ENCODE measurements at regions not wholly inside any gene's neighbourhood (a gene's known extent, or its start where the extent isn't known, plus 50 kb on each side); places are given as distances from the start of the nearest gene placed in this dataset.

GRCh38 chr3:118793176-118793575 is 241.5 kb downstream of the IGSF11 start:
- TF ChIP-seq CTCF (IDR thresholded peaks at IDR 0.05; ENCODE audit: low read length) (no peak), EZH2 (optimal IDR thresholded peaks at IDR 0.05; ENCODE audit: low read depth, low read length) (no peak), EZH2phosphoT487 (IDR thresholded peaks at IDR 0.05; ENCODE audit: low read length) (no peak)
- Histone ChIP-seq H2AFZ (ENCODE audit: low read length) (no peak overlapping the region), H3K36me3 (replicated peaks; ENCODE audit: insufficient read depth, low read length) (no peaks in the 10 kb centered on the region), H3K9ac (ENCODE audit: low read length) (no peak overlapping the region), H3K27ac (ENCODE audit: low read length) (no peak overlapping the region), H3K9me3 (replicated peaks; ENCODE audit: insufficient read depth, low read length) (no peaks in the 10 kb centered on the region), H3K4me2 (ENCODE audit: low read depth, low read length) (no peak overlapping the region), H3K27me3 (replicated peaks; ENCODE audit: insufficient read depth, low read length) (no peaks in the 10 kb centered on the region), H3K4me1 (ENCODE audit: low read length) (no peaks in the 10 kb centered on the region), H3K9me2 (replicated peaks; ENCODE audit: insufficient read depth, low read length) (no peaks in the 10 kb centered on the region), H3K79me2 (ENCODE audit: low read length) (no peaks in the 10 kb centered on the region), H4K20me1 (ENCODE audit: insufficient read depth, low read length) (no peaks in the 10 kb centered on the region), H3K4me3 (ENCODE audit: low read length) (no peak overlapping the region), H3F3A (ENCODE audit: insufficient read depth, low read length) (no peaks in the 10 kb centered on the region)
- no peak for DNase-seq

DNA sequence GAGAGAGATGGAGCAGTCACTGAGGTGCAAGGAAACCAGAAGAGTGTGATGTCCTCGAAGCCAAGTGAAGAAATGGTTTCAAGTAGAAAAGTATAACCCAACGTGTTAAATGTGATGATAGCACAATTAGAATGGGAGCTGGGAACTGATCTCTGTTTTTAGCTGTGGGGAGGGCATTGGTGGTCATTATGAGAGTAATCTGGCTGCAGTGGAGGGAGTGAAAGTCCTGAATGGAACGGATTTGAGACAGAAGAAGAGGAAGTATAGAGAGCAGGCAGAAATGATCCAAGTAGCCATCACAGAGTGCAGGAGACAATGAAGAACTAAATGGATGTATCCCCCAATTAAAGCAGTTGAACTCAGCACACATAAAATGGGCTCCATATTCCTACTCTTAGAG is 235.3 kb downstream of the IGSF11 start:
- DNase-seq = no peak
- H4K20me1 ChIP-seq (ENCODE audit: insufficient read depth, low read length) = no peaks in the 10 kb centered on the region
- H3K79me2 ChIP-seq (ENCODE audit: low read length) = no peaks in the 10 kb centered on the region
- no peaks in the 10 kb centered on the region for H3K4me1 ChIP-seq (ENCODE audit: low read length)
- H3K27ac ChIP-seq (ENCODE audit: low read length) = no peak overlapping the region
- no peaks in the 10 kb centered on the region for H3K9me2 ChIP-seq (replicated peaks; ENCODE audit: insufficient read depth, low read length)
- H3K27me3 ChIP-seq (replicated peaks; ENCODE audit: insufficient read depth, low read length) = no peaks in the 10 kb centered on the region
- H3K4me2 ChIP-seq (ENCODE audit: low read depth, low read length) = no peak overlapping the region
- H3K9ac ChIP-seq (ENCODE audit: low read length) = no peak overlapping the region
- no peak overlapping the region for H2AFZ ChIP-seq (ENCODE audit: low read length)
- no peaks in the 10 kb centered on the region for H3K9me3 ChIP-seq (replicated peaks; ENCODE audit: insufficient read depth, low read length)
- TF ChIP-seq CTCF (IDR thresholded peaks at IDR 0.05; ENCODE audit: low read length) (no peak), EZH2 (optimal IDR thresholded peaks at IDR 0.05; ENCODE audit: low read depth, low read length) (no peak), EZH2phosphoT487 (IDR thresholded peaks at IDR 0.05; ENCODE audit: low read length) (no peak)
- no peaks in the 10 kb centered on the region for H3F3A ChIP-seq (ENCODE audit: insufficient read depth, low read length)
- H3K4me3 ChIP-seq (ENCODE audit: low read length) = no peak overlapping the region
- H3K36me3 ChIP-seq (replicated peaks; ENCODE audit: insufficient read depth, low read length) = no peaks in the 10 kb centered on the region

DNA sequence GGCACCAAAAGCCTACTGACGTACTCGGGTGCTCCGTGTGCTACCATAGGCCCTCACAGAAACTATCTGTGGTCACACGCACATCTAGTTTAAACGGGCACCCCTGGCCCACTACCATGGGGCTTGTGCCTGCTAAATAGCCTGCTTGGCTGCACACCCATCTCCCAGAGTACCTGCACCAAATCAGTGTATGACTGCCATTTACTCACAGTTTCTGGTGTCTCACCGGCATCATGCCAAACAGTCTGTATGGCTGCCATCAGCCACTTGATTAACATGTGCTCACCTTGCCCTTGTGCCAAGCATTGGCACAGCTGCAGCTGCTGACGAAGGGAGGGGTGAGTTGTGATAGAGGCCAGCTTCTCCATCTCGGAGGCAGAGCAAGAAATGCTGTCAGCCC is 232.7 kb downstream of the IGSF11 start:
- Histone ChIP-seq H3K9me3 (replicated peaks; ENCODE audit: insufficient read depth, low read length) (no peaks in the 10 kb centered on the region), H3K79me2 (ENCODE audit: low read length) (no peaks in the 10 kb centered on the region), H3K36me3 (replicated peaks; ENCODE audit: insufficient read depth, low read length) (no peaks in the 10 kb centered on the region), H4K20me1 (ENCODE audit: insufficient read depth, low read length) (no peaks in the 10 kb centered on the region), H3K9ac (ENCODE audit: low read length) (no peak overlapping the region), H3F3A (ENCODE audit: insufficient read depth, low read length) (no peaks in the 10 kb centered on the region), H3K27me3 (replicated peaks; ENCODE audit: insufficient read depth, low read length) (no peaks in the 10 kb centered on the region), H3K4me1 (ENCODE audit: low read length) (no peaks in the 10 kb centered on the region), H3K4me3 (ENCODE audit: low read length) (no peak overlapping the region), H3K9me2 (replicated peaks; ENCODE audit: insufficient read depth, low read length) (no peaks in the 10 kb centered on the region), H3K4me2 (ENCODE audit: low read depth, low read length) (no peak overlapping the region), H3K27ac (ENCODE audit: low read length) (no peak overlapping the region), H2AFZ (ENCODE audit: low read length) (no peak overlapping the region)
- DNase-seq = no peak
- TF ChIP-seq EZH2 (optimal IDR thresholded peaks at IDR 0.05; ENCODE audit: low read depth, low read length) (no peak), CTCF (IDR thresholded peaks at IDR 0.05; ENCODE audit: low read length) (no peak), EZH2phosphoT487 (IDR thresholded peaks at IDR 0.05; ENCODE audit: low read length) (no peak)

Measured in MM.1S (cell line).